NCI-H69 (cell line): ENCODE measurements at regions not wholly inside any gene's neighbourhood (a gene's known extent, or its start where the extent isn't known, plus 50 kb on each side); places are given as distances from the start of the nearest gene placed in this dataset.
"Not testable (repeated sequence)": the region's sequence is repeated elsewhere in the genome, so short reads cannot be mapped to it uniquely, and the experiment has no call there.

ENCODE experiments used
- DNase-seq: peaks from one replicate; lab custom pipeline; 2025; lab: John Stamatoyannopoulos, UW

DNA sequence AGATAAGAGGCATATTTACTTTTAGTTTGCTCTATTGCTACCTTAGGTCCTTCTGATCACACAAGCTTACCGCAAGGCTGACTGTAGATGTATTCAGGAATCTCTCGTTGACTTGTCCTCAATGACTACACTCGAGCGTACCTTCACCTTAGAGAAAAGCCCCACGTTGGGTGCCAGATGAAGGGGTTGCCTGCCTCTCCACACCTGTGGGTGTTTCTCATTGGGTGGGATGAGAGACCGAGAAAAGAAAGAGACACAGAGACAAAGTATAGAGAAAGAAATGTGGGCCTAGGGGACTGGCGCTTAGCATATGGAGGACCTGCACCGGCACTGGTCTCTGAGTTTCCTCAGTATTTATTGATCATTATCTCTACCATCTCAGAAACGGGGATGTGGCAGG, 51.8 kb downstream of the ASCL4 start:
- DNase-seq, result no peak

DNA sequence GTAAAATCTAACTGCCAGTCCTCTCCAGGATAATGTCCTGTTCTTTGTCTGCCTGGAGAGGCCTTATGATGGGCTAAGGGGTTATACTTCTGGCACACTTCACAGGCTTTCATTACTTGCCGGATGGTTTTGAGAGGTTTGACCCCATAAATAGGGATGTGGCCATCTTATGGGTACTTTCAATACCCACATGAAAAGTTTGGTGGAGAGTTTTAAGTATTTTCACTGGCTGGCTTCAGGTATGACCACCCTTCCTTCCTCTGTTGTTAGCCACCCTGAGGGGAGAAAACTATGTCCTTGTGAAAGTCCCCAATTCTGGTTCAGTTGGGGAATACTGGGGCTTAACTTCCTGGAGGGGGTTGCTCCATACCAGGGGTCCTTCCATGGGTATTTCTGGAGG, 54.8 kb downstream of the ASCL4 start:
- no peak for DNase-seq

DNA sequence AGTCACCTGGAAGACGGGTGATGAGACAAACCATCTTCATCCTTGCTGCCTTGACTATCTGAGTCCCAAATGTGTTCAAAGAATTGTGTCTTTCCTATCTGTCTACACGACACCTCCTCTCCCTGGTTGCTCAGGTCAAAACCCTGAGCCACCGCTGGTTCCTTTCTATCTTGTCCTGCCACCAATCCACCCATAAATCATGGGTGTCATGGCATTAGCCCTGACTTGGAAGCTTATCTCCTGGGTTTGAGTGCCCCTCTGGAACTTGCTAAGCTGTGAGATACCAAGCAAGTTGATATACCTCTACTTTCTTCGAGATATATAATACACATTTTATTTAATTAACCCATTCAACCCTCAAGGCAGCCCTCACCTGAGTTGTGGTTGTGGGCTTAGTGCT, 57.9 kb downstream of the ASCL4 start:
- DNase-seq, result no peak

DNA sequence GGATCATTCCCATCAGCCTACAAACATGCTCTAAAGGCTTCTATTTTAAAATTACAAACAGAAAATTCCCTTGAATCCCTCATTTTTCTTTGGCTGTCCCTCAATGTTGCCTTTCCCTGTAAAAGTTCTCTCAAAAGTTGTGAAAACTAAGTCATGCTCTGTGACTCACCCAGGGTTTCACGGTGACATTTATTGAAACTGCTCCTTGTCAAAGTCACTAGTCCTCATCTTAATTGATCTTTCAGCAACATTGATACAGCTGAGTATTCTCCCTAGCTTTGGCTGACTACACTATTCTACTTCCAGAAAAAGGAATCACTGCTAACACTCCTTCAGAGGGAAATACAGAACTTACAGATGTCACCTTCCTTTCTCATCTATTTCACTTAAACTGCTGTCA, 65.7 kb downstream of the ASCL4 start:
- no peak for DNase-seq

DNA sequence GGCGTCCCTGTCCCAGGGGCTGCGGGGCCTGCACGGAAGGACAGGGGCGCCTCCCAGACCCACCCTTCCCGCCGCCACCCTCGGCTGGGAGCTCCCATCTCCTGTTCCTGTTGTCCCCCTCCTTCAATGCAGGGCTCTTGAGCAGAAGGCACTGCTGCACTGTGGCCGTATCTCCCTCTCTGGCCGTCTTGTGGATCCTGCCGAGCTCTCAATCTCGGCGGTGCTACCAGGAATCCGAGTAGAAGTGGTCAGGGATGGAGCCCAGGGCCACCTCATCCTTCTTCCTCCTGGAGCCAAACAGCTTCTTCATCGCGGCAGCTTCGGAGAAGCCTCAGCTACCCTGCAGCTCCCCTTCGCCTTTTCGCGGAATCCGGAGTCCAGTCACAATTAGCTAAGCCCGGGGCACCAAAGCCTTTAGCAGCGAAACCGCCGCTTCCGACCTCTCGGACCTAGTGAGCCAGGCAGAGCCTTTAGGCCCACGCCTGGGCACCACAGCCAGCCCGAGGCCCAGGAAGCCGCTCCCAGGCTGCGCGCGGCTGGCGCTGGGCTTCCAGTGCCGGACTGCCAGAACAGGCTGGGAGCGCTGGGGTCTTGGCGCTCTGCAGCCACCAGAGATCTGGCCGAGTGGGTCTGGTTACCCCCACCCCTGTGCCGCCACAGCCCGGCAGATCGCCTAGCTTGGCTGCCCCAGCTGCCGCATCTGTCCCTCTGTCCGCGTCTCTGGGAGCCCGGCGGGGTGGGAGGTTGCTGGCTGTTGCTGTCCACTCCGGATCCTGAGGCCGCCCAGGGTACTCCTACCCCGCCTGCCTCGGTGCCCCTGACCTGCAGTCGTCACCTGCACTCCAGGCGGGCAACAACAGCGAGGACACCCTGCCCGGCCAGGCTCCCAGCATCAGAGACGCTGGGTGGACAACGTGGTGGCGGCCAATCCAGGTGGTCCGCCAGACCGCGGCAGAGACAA, 69.1 kb downstream of the ASCL4 start:
- peak; percentile 27 for DNase-seq

DNA sequence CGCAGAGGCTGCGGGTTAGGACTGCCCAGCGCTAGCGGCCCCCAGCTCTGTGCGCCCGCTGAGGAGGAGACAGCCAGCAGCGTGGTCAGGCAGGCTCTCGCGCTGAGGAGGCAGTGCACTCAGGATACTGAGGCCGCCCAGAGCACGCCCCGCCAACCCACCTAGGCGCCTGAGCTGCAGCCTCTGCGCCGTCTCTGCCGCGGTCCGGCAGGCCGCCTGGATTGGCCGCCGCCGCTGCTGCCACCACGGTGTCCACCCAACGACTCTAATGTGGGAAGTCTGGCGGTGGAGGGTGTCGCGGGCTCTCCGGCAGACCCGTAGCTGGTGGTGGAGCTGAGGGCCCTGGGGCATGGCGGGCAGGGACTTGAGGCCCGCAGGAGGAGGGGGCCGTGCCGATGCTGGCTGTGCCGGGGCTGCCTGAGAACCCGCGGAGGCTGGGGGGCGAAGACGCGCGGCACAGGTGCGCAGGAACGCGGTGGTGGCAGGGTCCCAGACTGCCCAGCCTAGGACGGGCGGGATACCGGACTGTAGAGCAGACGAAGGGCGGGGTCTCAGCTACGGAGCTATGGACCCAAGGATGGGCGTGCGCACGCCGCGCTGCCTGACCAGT, 69.9 kb downstream of the ASCL4 start:
- DNase-seq, result peak; percentile 38

DNA sequence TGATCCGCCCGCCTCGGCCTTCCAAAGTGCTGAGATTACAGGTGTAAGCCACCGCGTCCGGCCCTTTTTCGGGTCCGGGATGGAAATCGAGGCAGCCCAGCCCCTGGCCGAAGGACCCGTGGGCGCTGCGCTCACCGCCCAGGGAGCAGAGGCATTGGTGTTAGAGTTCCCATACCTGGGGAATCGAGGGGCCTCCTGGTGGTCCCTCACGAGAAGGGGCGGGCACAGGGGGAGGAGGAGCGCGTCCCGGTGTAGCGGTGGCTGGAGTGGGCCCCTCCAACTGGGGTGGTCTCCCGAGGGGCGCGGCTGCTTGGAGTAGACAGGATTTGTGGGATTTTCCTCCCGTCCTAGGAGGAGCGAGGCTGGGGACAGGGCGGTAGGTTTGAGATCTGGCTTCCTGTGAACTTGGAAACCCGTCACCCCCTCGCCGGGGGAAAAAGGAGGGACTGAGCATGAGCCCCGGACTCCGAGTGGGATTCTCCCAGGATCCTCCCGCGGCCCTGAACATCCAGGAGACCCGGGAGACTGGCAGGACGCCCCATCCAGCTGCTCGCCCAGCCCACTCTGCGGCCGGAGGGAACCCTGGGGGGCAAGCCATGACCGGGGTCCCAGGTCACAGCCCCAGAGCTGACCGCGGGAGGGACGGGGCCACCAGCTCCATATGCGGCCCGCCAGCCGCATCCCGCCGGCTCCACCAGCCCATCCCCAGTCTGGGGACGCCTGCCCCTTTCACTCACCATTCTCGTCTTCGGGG, 70.9 kb downstream of the ASCL4 start:
- DNase-seq, result peak; percentile 2

DNA sequence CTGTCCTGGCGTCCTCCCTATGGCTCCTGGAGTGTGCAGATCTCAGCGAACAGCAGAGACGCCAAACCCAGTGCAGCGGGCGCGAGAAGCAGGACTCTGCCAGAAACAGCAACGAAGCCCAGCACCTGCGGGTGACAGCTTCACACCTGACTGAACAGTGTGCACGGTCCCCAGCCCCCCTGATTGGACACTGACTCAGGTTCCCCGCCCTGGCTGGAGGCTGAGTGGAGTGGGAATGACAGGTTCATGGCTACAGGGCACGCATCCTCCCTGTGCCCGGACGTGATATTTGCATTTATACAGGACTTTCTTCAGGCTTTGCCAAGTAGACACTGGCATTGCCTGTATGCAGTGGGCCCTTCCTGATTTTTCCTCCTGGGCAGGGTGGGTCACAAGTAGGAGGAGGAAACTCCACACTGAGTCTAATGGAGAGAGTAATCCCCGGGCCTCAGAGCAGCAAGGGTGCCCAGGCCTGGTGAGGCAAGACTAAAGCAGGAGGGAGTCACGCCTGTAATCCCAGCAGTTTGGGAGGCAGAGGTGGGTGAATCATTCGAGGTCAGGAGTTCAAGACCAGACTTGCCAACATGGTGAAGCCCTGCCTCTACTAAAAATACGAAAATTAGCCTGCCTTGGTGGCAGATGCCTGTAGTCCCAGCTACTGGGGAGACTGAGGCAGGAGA, 71.6 kb downstream of the ASCL4 start:
- peak; percentile 5 for DNase-seq

DNA sequence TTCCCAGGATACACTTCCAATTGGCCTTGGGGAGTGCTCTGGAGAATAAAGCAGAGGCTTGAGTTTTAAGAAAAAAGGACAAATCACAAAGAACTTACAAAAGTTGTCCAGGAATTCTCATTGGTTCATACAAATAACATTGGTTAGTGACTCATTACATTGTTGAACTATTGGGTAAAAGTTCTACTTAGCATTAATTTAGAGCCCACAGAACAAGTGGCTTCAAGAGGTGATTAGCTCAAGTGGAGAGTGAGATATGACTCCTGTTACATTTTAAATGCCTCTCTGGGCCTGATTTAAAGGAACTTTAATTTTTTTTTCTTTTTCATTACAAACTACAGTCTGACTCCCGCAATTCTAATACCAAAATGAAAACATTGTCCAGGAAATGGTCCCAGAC, 72.9 kb downstream of the ASCL4 start:
- no peak for DNase-seq

DNA sequence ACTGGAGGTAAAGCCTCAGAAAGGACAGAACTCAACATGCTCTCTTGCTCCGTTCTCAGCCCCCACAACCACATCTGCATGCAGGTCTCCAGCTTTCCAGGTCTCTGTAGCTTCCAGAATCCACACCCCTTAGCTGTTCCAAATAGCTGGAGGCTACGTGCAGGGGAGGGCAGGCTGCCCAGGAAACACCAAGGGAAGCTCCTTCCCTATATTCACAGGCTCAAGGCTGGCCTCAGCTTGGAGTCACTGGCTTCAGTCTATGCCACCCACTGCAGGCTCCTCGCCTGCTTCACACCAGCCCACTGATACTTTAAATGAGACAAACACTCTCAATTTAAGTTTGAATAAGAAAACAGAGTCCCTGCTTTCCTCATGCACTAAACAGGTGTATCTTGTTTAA, 73.3 kb downstream of the ASCL4 start:
- peak; percentile 9 for DNase-seq

DNA sequence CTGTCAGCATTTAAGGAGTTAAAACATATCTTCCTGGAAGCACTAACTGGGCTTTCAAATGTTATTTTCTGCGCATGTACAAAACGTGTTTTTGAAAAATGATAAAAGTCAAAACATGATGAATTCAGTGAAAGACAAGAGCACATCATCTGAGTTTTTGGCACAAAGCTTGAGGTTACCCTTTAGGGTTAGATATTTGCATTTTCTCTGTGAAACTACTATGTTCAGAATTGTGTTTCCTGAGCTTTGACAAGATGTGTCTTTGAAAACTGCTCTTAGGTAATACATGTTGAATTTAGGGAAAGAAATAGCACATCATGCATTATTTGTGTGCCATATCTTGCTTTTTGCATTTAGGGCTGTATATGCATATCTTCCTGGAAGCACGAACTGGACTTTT, 79.0 kb downstream of the ASCL4 start:
- DNase-seq, result no peak

DNA sequence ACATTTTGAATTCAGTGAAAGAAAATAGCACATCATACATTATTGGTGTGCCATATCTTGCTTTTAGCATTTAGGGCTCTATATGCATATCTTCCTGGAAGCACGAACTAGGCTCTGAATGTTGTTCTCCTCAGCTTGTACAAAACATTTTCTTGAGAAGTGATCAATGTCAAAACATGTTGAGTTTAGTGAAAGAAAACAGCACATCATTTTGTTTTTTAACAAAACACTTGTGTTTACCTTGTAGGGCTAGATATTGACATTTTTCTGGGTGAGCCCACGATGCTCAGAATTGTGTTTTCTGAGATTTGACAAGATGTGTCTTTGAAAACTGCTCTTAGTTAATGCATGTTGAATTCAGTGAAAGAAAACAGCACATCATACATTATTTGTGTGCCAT, 81.0 kb downstream of the ASCL4 start:
- DNase-seq, result no peak

DNA sequence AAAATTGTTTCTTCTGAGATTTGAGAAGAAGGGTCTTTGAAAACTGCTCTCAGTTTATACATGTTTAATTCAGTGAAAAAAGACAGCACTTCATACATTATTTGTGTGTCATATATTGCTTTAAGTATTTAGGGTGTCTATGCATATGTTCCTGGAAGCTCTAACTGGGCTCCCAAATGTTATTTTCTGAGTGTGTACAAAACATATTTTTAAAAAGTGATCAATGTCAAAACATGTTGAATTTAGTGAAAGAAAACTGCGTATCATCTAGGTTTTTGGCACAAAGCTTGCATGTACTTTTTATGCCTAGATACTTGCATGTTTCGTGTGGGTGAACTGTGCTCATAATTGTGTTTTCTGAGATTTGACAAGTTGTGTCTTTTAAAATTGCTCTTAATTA, 81.6 kb downstream of the ASCL4 start:
- DNase-seq, result no peak

DNA sequence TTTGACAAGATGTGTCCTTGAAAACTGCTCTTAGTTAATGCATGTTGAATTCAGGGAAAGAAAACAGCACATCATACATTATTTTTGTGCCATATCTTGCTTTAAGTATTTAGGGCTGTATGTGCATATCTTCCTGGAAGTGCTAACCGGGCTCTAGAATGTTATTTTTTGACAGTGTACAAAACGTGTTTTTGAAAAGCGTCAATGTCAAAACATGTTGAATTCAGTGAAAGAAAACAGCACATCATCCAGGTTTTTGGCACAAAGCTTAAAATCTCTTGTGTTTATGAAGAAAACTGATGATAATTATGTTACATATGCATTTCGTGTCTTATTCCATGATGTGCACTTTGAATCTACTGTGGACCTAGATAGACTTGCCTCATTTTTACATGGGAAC, 82.7 kb downstream of the ASCL4 start:
- DNase-seq, result no peak

DNA sequence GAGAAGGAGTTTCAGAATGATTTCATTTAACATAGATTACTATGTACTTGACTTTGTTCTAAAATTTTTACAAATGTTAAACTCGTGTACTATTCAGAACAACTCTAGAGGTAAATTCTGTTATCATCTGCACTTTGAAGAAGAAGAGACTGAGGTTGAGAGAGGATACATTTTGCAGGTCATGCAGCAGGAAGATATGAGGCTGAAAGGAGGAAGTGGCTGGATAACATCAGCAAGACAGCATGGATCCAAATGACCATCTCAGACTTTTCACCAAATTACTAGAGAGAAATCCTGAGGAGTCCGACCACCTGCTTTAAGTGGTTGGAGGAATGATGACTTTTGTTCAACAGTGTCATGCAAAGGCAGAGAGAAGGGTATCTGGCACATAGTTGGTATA, 84.9 kb downstream of the ASCL4 start:
- no peak for DNase-seq

DNA sequence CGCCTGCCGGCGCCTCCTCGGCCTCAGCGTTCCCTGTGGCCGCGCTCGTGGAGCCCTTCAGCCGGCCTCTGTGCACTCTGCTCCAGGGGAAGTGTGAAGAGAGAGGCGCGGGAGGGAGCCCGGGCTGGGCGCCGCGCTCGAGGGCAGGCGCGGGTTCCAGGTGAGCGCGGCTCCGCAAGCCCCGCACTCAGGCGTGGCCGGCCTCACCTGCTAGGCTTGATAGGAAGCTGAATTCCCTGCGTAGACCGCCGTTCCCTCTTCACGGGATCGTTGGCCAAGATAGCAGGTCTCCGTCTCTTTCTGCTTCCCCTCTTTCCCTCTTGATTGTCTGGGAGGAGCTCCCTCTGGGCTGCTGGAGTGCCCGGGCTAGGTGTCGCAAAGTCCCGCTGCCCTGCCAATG, 89.7 kb downstream of the ASCL4 start:
- peak; percentile 31 for DNase-seq

DNA sequence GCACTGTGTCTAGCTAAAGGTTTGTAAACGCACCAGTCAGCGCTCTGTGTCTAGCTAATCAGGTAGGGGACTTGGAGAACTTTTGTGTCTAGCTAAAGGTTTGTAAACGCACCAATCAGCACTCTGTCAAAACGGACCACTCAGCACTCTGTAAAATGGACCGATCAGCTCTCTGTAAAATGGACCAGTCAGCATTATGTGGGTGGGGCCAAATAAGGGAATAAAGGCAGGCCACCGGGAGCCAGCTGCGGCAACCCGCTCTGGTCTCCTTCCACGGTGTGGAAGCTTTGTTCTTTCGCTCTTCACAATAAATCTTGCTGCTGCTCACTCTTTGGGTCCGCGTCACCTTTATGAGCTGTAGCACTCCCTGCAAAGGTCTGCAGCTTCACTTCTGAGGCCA, 90.2 kb downstream of the ASCL4 start:
- DNase-seq, result not testable (repeated sequence)

DNA sequence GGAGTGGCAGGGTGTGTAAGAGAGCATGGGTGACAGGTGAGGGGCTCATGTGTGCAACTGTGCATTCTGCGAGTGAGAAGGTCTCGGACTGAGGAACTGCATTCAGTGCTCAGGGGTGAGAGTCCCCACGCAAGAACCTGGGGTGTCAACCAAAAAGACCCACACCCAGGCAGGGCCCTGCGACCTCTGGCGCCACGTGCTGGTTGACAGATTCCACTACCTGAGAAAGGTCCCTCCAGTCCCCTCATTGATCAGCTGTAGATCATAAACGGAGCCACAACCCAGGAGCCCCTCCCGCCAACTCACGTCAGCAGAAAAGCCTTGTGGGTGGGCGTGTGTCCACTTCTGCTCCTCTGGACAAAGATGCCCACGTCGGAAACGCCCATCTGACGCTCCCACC, 98.7 kb downstream of the ASCL4 start:
- DNase-seq, result no peak

DNA sequence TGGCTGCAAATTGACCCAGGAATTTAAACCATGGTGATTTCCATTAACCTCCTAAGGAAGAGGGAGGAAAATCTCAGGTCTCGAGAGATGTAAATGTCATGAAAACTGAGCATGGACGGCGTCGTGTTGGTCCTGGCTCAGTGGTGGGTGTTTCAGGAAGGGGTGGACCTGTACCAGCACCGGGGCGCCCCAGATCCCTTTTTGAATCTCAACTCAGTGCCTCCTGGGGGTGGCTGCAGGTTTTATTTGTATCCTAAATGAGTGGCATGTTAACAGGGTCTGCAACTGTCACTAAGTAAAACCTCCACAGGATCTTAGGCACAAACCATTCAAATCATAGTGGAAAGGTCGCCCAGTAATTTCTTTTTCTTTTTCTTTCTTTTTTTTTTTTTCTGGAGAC, 101.3 kb downstream of the ASCL4 start:
- DNase-seq, result no peak

DNA sequence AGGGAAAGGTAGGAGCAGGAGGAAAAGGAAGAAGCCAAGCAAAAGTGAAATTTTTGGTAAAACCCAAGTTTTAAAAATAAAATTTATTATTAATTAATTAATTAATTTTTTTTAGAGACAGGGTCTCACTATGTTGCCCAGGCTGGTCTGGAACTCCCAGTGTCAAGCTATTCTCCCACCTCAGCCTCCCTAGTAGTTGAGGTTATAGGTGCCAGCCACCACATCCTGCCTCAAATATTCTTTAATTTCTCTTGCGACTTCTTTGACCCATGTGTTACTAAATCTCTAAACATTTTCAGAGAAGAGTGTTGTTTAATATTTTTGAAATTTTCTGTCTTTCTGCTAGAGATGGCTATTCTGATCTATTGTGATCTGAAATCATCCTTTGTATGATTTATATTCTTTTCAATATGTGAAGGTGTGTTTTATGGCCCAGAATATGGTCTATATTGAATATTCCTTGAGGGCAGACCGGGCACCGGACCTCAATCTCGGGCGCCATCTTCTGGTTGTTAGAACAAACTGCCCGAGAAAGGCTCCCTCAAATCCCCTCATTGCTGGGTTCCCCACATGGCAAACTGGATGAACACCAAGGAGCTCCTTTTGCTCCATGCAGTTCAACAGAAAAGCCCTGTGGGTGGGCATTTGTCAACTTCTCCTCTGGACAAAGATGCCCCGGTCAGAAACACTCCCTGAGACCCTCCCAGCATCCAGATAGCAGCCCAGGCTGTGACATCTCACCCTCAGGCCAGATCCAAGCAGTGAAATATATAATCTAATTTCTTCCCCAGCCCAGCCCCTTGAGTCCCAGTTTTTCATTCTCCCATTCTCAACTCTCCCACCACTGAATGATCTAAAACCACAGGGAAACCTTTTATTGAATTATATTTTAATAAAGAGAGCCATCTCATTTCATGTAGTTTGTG, 110.5 kb downstream of the ASCL4 start:
- peak; percentile 72 for DNase-seq

DNA sequence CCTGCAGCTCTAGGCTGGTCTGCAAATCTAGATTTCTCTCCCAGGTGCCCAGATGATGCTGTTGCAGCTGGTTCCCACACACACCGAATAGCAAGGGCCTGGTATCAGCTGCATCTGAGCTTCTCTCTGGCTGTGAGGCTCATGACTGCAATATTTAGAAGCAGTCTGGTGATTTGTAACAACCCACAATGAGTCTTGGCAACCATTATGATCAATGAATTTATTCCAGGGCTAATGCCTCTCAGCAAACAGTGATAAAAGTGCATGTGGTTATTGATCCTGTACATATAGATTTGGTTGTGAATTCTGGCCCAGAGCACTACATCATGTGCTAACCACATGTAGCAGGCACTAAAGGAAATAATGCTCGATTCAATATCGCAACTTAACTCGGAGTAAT, 114.3 kb downstream of the ASCL4 start:
- no peak for DNase-seq
